Endothelial cell of umbilical vein (primary cell): ENCODE measurements at regions not wholly inside any gene's neighbourhood (a gene's known extent, or its start where the extent isn't known, plus 50 kb on each side); places are given as distances from the start of the nearest gene placed in this dataset.

Experiments used
- BruUV-seq: library from RNA; stranded (reverse); fragments of 400-500 nt; replicated peaks from 2 replicates; lab custom pipeline; 2021; lab: Mats Ljungman, UMichigan
- CTCF ChIA-PET: fragments of 300-600, 350-600 bp; sonication (Branson Sonifier 250); formaldehyde crosslinking; loops from one replicate; lab custom pipeline; 2021; ENCODE audit warnings: antibody characterized with exemption, inconsistent platforms; lab: Charles Lee
- POLR2A ChIA-PET: fragments of 300-600, 350-600 bp; sonication (Branson Sonifier 250); formaldehyde crosslinking; loops from one replicate; lab custom pipeline; 2021; ENCODE audit warnings: antibody characterized with exemption, inconsistent platforms; lab: Charles Lee
- DNase-seq: peaks from one replicate; pipeline ENCODE4 v3.0.0-alpha.2; 2011; ENCODE audit warnings: low read depth, low spot score
- FAIRE-seq: peaks from 2 replicates; lab custom pipeline; 2011; peaks lifted over from hg19 to GRCh38; lab: Jason Lieb, UNC
- H2AFZ ChIP-seq: 2 replicates; pipeline ENCODE4 v1.6.0; 2012; ENCODE audit warnings: low read depth, low read length, control low read depth, inconsistent platforms
- H3K27ac ChIP-seq: 2 replicates; pipeline ENCODE4 v1.5.1; 2011; ENCODE audit warnings: low read depth, mild to moderate bottlenecking, control low read depth, low read length, moderate library complexity; ENCODE audit not compliant: insufficient read depth
- H3K27me3 ChIP-seq, 2 experiments: 2 replicates each; pipeline versions ENCODE4 v1.6.0 to v1.6.1; 2011; ENCODE audit warnings: low read length in 2 of 2, mixed read lengths in 1 of 2; ENCODE audit not compliant: control insufficient read depth in 2 of 2, insufficient read depth in 2 of 2
- H3K36me3 ChIP-seq, 2 experiments: 2 replicates in 1 of 2; 3 replicates in 1 of 2; pipeline ENCODE4 v1.5.1; 2011; ENCODE audit warnings: low read length in 2 of 2, mild to moderate bottlenecking in 1 of 2, moderate library complexity in 1 of 2; ENCODE audit not compliant: control insufficient read depth in 2 of 2, insufficient read depth in 2 of 2; ENCODE audit errors: extremely low read depth in 1 of 2
- H3K4me1 ChIP-seq: 3 replicates; pipeline ENCODE4 v1.5.1; 2011; ENCODE audit warnings: mild to moderate bottlenecking, low read length; ENCODE audit not compliant: control insufficient read depth, insufficient read depth; ENCODE audit errors: extremely low read depth
- H3K4me2 ChIP-seq: 2 replicates; pipeline ENCODE4 v1.6.1; 2011; ENCODE audit warnings: low read length, control low read depth, mixed read lengths; ENCODE audit not compliant: insufficient read depth
- H3K4me3 ChIP-seq, 3 experiments: fragments of 200-600 bp in 1 of 3; sonication (generic), shearing (Covaris generic) in 1 of 3; replicated peaks in 1 of 3; 2 replicates each; pipeline ENCODE4 v1.5.1; 2011 to 2016; ENCODE audit warnings: control low read depth in 3 of 3, low read length in 3 of 3, mild to moderate bottlenecking in 2 of 3, inconsistent platforms in 1 of 3, low read depth in 1 of 3, moderate library complexity in 1 of 3; ENCODE audit not compliant: insufficient read depth in 1 of 3
- H3K79me2 ChIP-seq: 2 replicates; pipeline ENCODE4 v1.6.0; 2012; ENCODE audit warnings: low read length, inconsistent platforms; ENCODE audit not compliant: control insufficient read depth, insufficient read depth
- H3K9ac ChIP-seq: replicated peaks from 2 replicates; pipeline ENCODE3; 2011; ENCODE audit warnings: low read length, control low read depth; ENCODE audit not compliant: insufficient read depth; ENCODE audit errors: extremely low read depth
- H3K9me1 ChIP-seq: replicated peaks from 3 replicates; pipeline ENCODE4 v1.6.0; 2011; ENCODE audit warnings: mild to moderate bottlenecking, low read length; ENCODE audit not compliant: control insufficient read depth, insufficient read depth; ENCODE audit errors: extremely low read depth
- H3K9me3 ChIP-seq: replicated peaks from 2 replicates; pipeline ENCODE4 v1.5.1; 2012; ENCODE audit warnings: low read length, inconsistent platforms; ENCODE audit not compliant: control insufficient read depth, insufficient read depth
- H4K20me1 ChIP-seq: replicated peaks from 2 replicates; pipeline ENCODE3; 2011; ENCODE audit warnings: mild to moderate bottlenecking, low read length; ENCODE audit not compliant: control insufficient read depth, insufficient read depth; ENCODE audit errors: extremely low read depth
- CTCF ChIP-seq, 2 donors: IDR thresholded peaks; 1 replicate in 1 of 2; 2 replicates in 1 of 2; pipeline ENCODE4 v1.5.1; 2011; ENCODE audit warnings: low read length in 2 of 2, mild to moderate bottlenecking in 2 of 2, moderate library complexity in 2 of 2, control low read depth in 1 of 2, inconsistent platforms in 1 of 2, low read depth in 1 of 2; ENCODE audit not compliant: insufficient read depth in 1 of 2; ENCODE audit errors: extremely low read depth in 1 of 2
- EZH2 ChIP-seq: IDR thresholded peaks from 2 replicates; pipeline ENCODE4 v1.6.1; 2012; ENCODE audit warnings: borderline replicate concordance, low read depth, mild to moderate bottlenecking, moderate library complexity, low read length, inconsistent platforms; ENCODE audit not compliant: severe bottlenecking
- GATA2 ChIP-seq: IDR thresholded peaks from 2 replicates; pipeline ENCODE4 v1.7.0; 2011; ENCODE audit warnings: low read depth, mild to moderate bottlenecking, moderate library complexity, mixed read lengths, low read length; ENCODE audit not compliant: insufficient read length, insufficient read depth
- JUN ChIP-seq: IDR thresholded peaks from 2 replicates; pipeline ENCODE4 v1.6.1; 2011; ENCODE audit warnings: borderline replicate concordance, low read depth; ENCODE audit not compliant: insufficient read length, insufficient read depth
- MAX ChIP-seq: IDR thresholded peaks from 2 replicates; pipeline ENCODE4 v1.6.1; 2011; ENCODE audit not compliant: insufficient read depth, insufficient read length
- MYC ChIP-seq: IDR thresholded peaks from one replicate; pipeline ENCODE4 v1.6.1; 2011; ENCODE audit warnings: mild to moderate bottlenecking, low read depth, low read length
- POLR2A ChIP-seq: IDR thresholded peaks from 2 replicates; pipeline ENCODE4 v1.6.1; 2012; ENCODE audit warnings: low read depth, mild to moderate bottlenecking, control low read depth, low read length
- dilution Hi-C: fragments of 300-500 bp; cut with MboI; formaldehyde crosslinking; loops from one replicate; pipeline ENCODE4 v1.15.0; 2019; ENCODE audit warnings: low sequenced_read_pairs; ENCODE audit not compliant: extremely low pct_ligation_motif_present
- intact Hi-C: fragments of 100-400 bp; cut with micrococcal nuclease; formaldehyde crosslinking; loops from one replicate; pipeline ENCODE4 v1.10.0; 2022

- Histone ChIP-seq H2AFZ (no peak overlapping the region), H4K20me1 (no peaks in the 10 kb centered on the region), H3K4me1 (no peaks in the 10 kb centered on the region), H3K27ac (no peak overlapping the region), H3K36me3 (no peaks in the 10 kb centered on the region), H3K9me3 (no peaks in the 10 kb centered on the region), H3K4me3 (no peak overlapping the region), H3K9ac (no peak overlapping the region), H3K9me1 (no peaks in the 10 kb centered on the region), H3K79me2 (no peaks in the 10 kb centered on the region), H3K27me3 (no peaks in the 10 kb centered on the region), H3K4me2 (no peak overlapping the region)
- POLR2A ChIA-PET, result no interaction called here
- DNase-seq (no peak), FAIRE-seq (no peak)
- TF ChIP-seq POLR2A (no peak), MYC (no peak), EZH2 (no peak), JUN (no peak), GATA2 (no peak), MAX (no peak), CTCF (IDR thresholded peaks at IDR 0.05; ENCODE audit: extremely low read depth in 1 of 2, insufficient read depth in 1 of 2, low read depth in 1 of 2, low read length in 2 of 2) (no peak)
- intact Hi-C loops (no loop called here), dilution Hi-C loops (no loop called here)
- CTCF ChIA-PET, result no interaction called here
- BruUV-seq, result no TSS peak
Measured at GRCh38 chr12:97938031-97938430, 475.4 kb downstream of the RMST start.
